Mucosa of descending colon (tissue), 3 donors: ENCODE measurements at regions not wholly inside any gene's neighbourhood (a gene's known extent, or its start where the extent isn't known, plus 50 kb on each side); places are given as distances from the start of the nearest gene placed in this dataset.

Experiments used
- ATAC-seq: fragments of 200-7000 bp; cut with Tn5 transposase; one replicate; pipeline ENCODE4 v1.9.1; 2020; ENCODE audit warnings: mild to moderate bottlenecking, moderate library complexity
- DNase-seq, 3 donors: peaks; one replicate each; pipeline ENCODE4 v3.0.0-alpha.2; 2020
- H3K36me3 ChIP-seq: fragments of 200-600 bp; one replicate; pipeline ENCODE4 v1.8.0; 2021; ENCODE audit warnings: low read depth, mild to moderate bottlenecking
- H3K4me1 ChIP-seq: fragments of 200-600 bp; one replicate; pipeline ENCODE4 v1.8.0; 2021; ENCODE audit warnings: low read depth, mild to moderate bottlenecking
- H3K4me3 ChIP-seq: fragments of 200-600 bp; one replicate; pipeline ENCODE4 v1.8.0; 2021; ENCODE audit warnings: mild to moderate bottlenecking
- H3K9me3 ChIP-seq: fragments of 200-600 bp; one replicate; pipeline ENCODE4 v1.8.0; 2021; ENCODE audit warnings: mild to moderate bottlenecking
- intact Hi-C, 2 donors: fragments of 100-400 bp; cut with DNase I in 1 of 2; cut with micrococcal nuclease in 1 of 2; formaldehyde crosslinking; loops; one replicate each; pipeline versions ENCODE4 v1.11.0 to v1.11.1; 2022; cut with DNase I, micrococcal nuclease
- TF ChIP-seq, protein P1 (sequence below): fragments of 200-600 bp; IDR thresholded peaks from one replicate; pipeline ENCODE4 v1.8.0; 2022; ENCODE audit warnings: antibody characterized with exemption, mild to moderate bottlenecking
- donor health status: DM: no; HTN: no; CAD: no; lungs with moderate emphysema.
- donor health status: DM: no; HTN: no; CAD: no.
- donor health status: DM: no; HTN: yes; CAD: no.

DNA sequence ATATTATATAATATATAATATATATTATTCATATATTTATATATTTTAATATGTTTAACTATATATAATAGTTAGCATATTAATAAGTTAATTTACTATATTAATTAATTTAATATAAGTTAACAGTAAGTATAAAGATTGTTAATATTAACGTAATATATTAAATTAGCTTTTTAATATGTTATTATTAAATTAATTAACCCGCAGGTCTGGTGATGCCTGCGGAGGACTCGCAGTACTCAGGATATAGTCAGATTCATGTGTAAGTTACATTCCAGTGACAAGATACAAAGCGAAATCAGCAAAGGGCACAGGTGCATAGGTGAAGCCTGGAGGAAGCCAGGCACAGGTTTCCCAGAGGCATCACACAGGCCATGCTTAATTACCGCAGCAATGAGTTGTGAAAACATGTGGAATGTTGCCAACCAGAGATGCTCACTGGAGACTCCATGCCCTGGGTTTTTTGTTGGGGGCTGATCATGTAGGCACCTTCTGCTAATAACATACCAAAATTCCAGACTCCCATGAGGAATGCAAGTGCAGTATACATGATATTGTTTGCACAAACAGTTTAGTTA is 130.4 kb upstream of the MPHOSPH6 start:
- ATAC-seq: no peak
- no peak for DNase-seq
- Histone ChIP-seq H3K4me1 (no peaks in the 10 kb centered on the region), H3K36me3 (no peaks in the 10 kb centered on the region), H3K9me3 (no peaks in the 10 kb centered on the region), H3K4me3 (no peak overlapping the region)
- intact Hi-C loops: no loop called here
- TF ChIP-seq, protein P1, sequence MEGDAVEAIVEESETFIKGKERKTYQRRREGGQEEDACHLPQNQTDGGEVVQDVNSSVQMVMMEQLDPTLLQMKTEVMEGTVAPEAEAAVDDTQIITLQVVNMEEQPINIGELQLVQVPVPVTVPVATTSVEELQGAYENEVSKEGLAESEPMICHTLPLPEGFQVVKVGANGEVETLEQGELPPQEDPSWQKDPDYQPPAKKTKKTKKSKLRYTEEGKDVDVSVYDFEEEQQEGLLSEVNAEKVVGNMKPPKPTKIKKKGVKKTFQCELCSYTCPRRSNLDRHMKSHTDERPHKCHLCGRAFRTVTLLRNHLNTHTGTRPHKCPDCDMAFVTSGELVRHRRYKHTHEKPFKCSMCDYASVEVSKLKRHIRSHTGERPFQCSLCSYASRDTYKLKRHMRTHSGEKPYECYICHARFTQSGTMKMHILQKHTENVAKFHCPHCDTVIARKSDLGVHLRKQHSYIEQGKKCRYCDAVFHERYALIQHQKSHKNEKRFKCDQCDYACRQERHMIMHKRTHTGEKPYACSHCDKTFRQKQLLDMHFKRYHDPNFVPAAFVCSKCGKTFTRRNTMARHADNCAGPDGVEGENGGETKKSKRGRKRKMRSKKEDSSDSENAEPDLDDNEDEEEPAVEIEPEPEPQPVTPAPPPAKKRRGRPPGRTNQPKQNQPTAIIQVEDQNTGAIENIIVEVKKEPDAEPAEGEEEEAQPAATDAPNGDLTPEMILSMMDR: no peak

DNA sequence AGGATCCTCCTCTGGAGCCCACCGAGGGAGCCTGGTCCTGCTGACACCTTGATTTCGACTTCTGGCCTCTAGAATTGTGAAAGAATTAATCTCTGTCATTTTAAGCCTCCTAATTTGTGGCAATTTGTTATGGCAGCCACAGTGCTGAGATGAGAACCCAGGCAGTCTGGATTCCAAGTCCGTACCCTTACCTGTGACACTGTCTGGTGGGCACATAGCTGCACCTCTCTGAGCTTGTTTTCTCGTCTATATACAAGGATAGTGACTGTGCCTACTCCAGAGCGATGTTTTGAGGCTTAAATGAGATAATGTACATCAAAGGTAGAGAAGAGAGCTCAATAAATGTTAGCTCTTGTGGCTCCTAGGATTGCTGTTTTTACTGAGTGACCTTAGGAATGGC is 128.4 kb upstream of the MPHOSPH6 start:
- Histone ChIP-seq H3K36me3 (no peaks in the 10 kb centered on the region), H3K9me3 (no peaks in the 10 kb centered on the region), H3K4me3 (no peak overlapping the region), H3K4me1 (no peaks in the 10 kb centered on the region)
- intact Hi-C loops: no loop called here
- DNase-seq (no peak), ATAC-seq (no peak)
- TF ChIP-seq, protein P1: no peak

DNA sequence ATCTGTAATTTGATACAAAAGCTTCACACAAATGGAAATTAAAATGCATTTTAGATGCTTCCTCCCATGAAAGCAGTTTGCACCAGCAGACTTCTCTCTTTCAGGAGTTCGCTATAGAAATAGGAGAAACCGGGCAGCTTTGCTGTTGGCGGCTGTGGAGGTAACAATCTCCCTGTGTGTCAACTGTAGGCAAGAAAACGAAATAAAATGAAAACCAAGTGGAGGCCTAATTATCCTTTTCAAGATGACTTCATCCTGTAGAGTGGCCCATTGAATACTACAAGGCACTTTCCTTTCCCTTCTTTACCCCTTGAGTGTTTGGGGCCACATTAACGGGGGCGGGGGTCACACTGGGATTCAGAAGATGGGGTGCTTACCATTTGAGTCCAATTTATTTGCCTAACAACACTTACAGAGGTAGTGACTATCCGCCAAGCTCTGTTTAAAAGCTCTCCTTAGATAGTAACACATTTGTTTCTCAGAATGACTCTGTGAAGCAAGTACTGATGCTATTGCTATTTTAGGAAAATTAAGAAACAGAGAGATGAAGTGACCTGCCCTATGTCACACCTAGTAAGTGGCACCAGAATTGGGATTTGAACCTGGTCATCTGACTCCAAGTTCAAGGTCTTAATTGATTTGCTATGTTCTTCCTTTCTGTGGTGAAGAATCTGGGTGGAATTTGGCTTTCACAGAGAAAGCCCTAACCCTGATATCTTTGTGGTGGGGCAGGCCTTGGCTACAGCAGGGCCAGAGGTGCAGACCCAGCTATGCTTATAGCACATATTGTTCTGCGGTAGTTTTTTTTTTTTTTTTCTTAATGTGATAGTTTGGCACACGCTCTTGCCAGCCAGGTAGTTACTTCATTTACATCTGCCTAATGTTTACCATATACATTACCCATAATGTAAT is 125.5 kb upstream of the MPHOSPH6 start:
- TF ChIP-seq, protein P1: no peak
- DNase-seq (no peak), ATAC-seq (no peak)
- Histone ChIP-seq H3K9me3 (no peaks in the 10 kb centered on the region), H3K4me3 (no peak overlapping the region), H3K4me1 (no peaks in the 10 kb centered on the region), H3K36me3 (no peaks in the 10 kb centered on the region)
- intact Hi-C loops: no loop called here

DNA sequence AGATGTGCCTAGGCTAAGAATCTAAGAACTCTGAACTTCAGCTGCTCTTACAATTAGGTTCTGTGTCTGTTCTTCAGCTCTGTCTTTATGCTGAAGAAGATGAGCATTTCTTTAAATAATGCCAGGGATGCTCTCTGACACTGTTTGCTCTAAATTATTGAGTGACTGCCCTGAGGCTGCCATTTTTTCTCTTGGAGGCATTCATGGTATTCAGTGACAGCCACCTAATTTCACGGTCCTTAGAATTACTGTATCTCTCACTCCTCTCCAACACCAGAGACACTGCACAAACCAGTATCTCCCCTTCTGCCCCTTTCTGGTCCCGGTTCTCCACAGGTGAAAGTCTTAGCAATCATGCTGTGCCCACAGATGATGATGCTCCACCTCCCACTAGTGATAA is 123.6 kb upstream of the MPHOSPH6 start:
- no peak overlapping the region for H3K4me3 ChIP-seq
- no peaks in the 10 kb centered on the region for H3K9me3 ChIP-seq
- no peak for ATAC-seq
- no peak for DNase-seq
- TF ChIP-seq, protein P1: no peak
- intact Hi-C loops: no loop called here
- no peaks in the 10 kb centered on the region for H3K4me1 ChIP-seq
- no peaks in the 10 kb centered on the region for H3K36me3 ChIP-seq

DNA sequence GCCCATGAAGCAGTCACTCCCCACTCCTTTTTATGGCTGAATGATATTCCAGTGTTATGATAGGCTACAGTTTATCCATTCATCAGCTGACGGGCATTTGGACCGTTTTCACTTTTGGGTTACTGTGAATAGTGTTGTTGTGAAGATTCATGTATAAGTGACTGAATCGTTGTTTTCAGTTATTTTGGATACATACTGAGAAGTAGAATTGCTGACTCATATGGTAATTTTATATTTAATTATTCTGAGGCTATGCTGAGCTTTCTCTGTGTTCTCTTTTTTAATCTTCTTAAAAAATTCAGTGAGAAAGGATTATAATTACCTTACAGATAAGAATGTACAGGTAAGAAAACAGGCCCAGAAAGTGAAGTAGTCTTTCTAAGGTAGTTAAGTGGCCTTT is 117.9 kb upstream of the MPHOSPH6 start:
- TF ChIP-seq, protein P1: no peak
- no peak overlapping the region for H3K4me3 ChIP-seq
- intact Hi-C loops: no loop called here
- no peaks in the 10 kb centered on the region for H3K4me1 ChIP-seq
- ATAC-seq: no peak
- no peak for DNase-seq
- no peaks in the 10 kb centered on the region for H3K36me3 ChIP-seq
- H3K9me3 ChIP-seq: no peaks in the 10 kb centered on the region
